SK-N-MC (cell line): ENCODE measurements at regions not wholly inside any gene's neighbourhood (a gene's known extent, or its start where the extent isn't known, plus 50 kb on each side); places are given as distances from the start of the nearest gene placed in this dataset.

Experiments used
- EZH2 ChIP-seq: fragments of 200-600 bp; sonication (generic); IDR thresholded peaks from one replicate; pipeline ENCODE4 v1.6.1; 2017; ENCODE audit warnings: antibody characterized with exemption
- FOXP2 ChIP-seq: optimal IDR thresholded peaks from 2 replicates; pipeline ENCODE3; 2011; ENCODE audit warnings: mild to moderate bottlenecking, moderate library complexity; ENCODE audit not compliant: insufficient read depth; ENCODE audit errors: extremely low read length, control extremely low read depth
- POLR2AphosphoS5 ChIP-seq: IDR thresholded peaks from 2 replicates; pipeline ENCODE4 v1.6.1; 2012; ENCODE audit warnings: mild to moderate bottlenecking, low read depth, low read length, borderline replicate concordance

GRCh38 chr13:44308352-44308751 lies 65.3 kb upstream of the SERP2 start:
- TF ChIP-seq EZH2: no peak
- TF ChIP-seq POLR2AphosphoS5: no peak
- no peak for TF ChIP-seq FOXP2
